Spinal cord (tissue), 9 donors: ENCODE measurements at regions not wholly inside any gene's neighbourhood (a gene's known extent, or its start where the extent isn't known, plus 50 kb on each side); places are given as distances from the start of the nearest gene placed in this dataset.

Source experiments
- DNase-seq, 6 donors: peaks; one replicate each; pipeline versions ENCODE4 v3.0.0 to v3.0.0-alpha.2; 2013 to 2015; ENCODE audit warnings: low spot score in 6 of 6, low read depth in 4 of 6
- H3K27ac ChIP-seq: one replicate; pipeline ENCODE4 v1.5.1; 2013; ENCODE audit warnings: low read depth, low read length, control low read depth
- H3K27me3 ChIP-seq: one replicate; pipeline ENCODE4 v1.6.1; 2013; ENCODE audit warnings: low read length; ENCODE audit not compliant: control insufficient read depth, insufficient read depth
- H3K36me3 ChIP-seq: one replicate; pipeline ENCODE4 v1.6.1; 2013; ENCODE audit warnings: low read length; ENCODE audit not compliant: control insufficient read depth, insufficient read depth
- H3K4me1 ChIP-seq: one replicate; pipeline ENCODE4 v1.6.1; 2013; ENCODE audit warnings: low read length; ENCODE audit not compliant: control insufficient read depth, insufficient read depth
- H3K4me3 ChIP-seq: one replicate; pipeline ENCODE4 v1.5.1; 2013; ENCODE audit warnings: low read depth, low read length, control low read depth
- H3K9me3 ChIP-seq: one replicate; pipeline ENCODE4 v1.6.1; 2013; ENCODE audit warnings: low read length; ENCODE audit not compliant: control insufficient read depth, insufficient read depth
- WGBS: methylation state at CpG from one replicate; pipeline ENCODE4 v1.1.5; 2013; ENCODE audit warnings: missing lambda C conversion rate; ENCODE audit not compliant: insufficient coverage; 5-methylcytosine and 5-hydroxymethylcytosine counted together
- donor health status: healthy.

DNA sequence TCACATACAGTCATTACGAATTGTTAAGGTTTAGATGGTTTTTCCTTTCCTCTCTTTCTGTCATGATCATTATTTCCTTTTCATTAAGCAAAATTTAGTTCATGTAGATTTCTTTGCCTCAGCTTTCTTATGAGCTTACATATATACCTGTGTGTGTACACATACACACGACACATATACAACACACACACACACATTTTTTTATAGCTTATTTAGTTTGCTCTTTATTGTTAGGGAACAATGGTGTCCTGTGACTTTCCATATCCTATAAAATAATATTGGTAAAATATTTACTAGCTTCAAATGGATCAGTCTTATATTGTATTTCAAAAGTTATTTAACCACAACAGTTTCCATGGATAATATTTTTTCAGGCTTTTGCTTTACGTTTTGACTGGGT is 840.7 kb downstream of the PCDH18 start:
- H3K27me3 ChIP-seq, result no peaks in the 10 kb centered on the region
- no peak for DNase-seq
- H3K4me1 ChIP-seq, result no peaks in the 10 kb centered on the region
- no peak overlapping the region for H3K27ac ChIP-seq
- H3K9me3 ChIP-seq, result no peaks in the 10 kb centered on the region
- WGBS, result no CpG with 5 or more reads among the region's 3 CpGs
- no peaks in the 10 kb centered on the region for H3K36me3 ChIP-seq
- no peak overlapping the region for H3K4me3 ChIP-seq

DNA sequence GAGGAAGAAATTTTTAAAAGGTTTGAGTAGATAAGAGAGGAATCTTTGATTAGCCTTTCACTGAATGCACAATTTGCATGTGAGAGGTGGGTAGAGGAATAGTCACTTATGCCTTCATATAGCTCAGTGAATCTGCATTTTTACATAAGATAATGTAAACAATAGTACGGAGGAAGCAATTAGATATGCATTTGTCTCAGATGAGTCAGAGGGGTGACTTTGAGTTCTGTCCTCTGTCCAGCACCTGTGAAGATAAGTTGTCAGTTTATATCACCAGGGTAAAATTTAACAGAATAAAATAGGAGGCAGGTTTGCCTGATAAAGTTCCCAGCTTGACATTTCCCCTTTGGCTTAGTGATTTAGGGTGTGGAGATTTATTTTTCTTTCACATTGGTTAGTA is 841.9 kb downstream of the PCDH18 start:
- no peaks in the 10 kb centered on the region for H3K36me3 ChIP-seq
- WGBS, result no CpG with 5 or more reads among the region's 1 CpG
- H3K4me1 ChIP-seq, result no peaks in the 10 kb centered on the region
- no peak overlapping the region for H3K4me3 ChIP-seq
- H3K27me3 ChIP-seq, result no peaks in the 10 kb centered on the region
- no peak overlapping the region for H3K27ac ChIP-seq
- H3K9me3 ChIP-seq, result no peaks in the 10 kb centered on the region
- no peak for DNase-seq

DNA sequence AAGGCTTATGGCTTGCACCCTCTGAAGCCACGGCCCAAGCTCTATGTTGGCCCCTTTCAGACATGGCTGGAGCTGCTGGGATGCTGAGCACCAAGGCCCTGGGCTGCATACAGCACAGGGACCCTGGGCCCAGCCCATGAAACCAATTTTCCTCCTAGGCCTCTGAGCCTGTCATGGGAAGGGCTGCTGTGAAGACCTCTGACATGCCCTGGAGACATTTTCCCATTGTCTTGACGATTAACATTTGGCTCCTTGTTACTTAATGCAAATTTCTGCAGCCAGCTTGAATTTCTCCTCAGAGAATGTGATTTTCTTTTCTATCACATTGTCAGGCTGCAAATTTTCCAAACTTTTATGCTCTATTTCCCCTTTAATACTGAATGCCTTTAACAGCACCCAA is 844.7 kb downstream of the PCDH18 start:
- Histone ChIP-seq H3K9me3 (no peaks in the 10 kb centered on the region), H3K27ac (no peak overlapping the region), H3K36me3 (no peaks in the 10 kb centered on the region), H3K27me3 (no peaks in the 10 kb centered on the region), H3K4me3 (no peak overlapping the region), H3K4me1 (no peaks in the 10 kb centered on the region)
- DNase-seq, result no peak
- 81% methylated on average over 2 of the region's 2 CpGs for WGBS

DNA sequence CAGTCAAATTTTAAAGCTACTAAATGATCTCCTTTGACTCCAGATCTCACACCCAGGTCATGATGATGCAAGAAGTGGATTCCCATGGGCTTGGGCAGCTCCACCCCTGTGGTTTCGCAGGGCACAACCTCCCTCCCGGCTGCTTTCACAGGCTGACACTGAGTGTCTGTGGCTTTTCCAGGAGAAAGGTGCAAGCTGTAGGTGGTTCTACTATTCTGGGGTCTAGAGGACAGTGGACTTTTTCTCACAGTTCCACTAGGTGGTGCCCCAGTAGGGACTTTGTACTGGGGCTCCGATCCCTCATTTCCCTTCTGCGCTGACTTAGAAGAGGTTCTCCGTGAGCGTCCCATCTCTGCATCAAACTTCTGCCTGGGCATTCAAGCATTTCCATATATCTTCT is 845.2 kb downstream of the PCDH18 start:
- Histone ChIP-seq H3K9me3 (no peaks in the 10 kb centered on the region), H3K27me3 (no peaks in the 10 kb centered on the region), H3K4me1 (no peaks in the 10 kb centered on the region), H3K27ac (no peak overlapping the region), H3K36me3 (no peaks in the 10 kb centered on the region), H3K4me3 (no peak overlapping the region)
- 97% methylated on average over 6 of the region's 6 CpGs for WGBS
- no peak for DNase-seq

DNA sequence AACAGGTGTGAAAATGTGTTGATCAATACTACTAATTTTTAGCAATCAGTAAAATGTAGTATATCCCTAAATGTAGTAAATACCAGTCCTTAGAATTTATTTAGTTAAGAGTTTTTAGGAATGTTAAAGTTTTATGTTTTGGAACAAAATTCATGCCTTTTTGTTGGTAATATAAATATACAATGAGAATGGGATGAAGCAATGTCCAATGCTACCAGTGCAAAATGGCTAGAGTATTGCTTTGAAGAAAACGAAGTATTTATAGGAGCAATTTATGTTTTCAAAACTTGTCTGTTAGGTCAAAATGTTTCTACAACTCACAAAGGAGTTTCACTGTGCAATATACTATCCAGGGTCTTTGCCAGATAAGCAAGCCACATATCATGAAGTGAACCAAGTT is 851.5 kb downstream of the PCDH18 start:
- H3K4me3 ChIP-seq, result no peak overlapping the region
- no peaks in the 10 kb centered on the region for H3K9me3 ChIP-seq
- H3K27me3 ChIP-seq, result no peaks in the 10 kb centered on the region
- no peak for DNase-seq
- no peaks in the 10 kb centered on the region for H3K36me3 ChIP-seq
- no CpG with 5 or more reads among the region's 1 CpG for WGBS
- H3K4me1 ChIP-seq, result no peaks in the 10 kb centered on the region
- H3K27ac ChIP-seq, result no peak overlapping the region

DNA sequence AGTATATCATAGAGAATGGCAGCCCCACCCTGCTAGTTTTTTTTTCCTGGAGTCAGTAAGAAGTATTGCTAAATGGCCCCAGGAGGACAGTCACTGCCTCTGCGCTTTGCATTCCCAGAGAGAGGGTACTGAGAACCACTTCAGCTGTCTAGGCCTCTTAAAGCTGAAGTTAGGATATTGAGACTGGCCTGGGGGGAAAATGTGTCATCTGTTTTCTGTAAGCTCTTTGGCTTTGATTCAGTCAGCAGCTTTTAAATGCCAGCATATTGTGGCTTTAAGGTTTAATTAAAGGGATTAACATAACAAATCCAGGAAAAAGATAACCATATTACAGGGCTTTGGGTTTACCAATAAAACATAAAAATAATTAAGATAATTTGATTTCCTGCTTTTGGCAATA is 852.0 kb downstream of the PCDH18 start:
- no peak overlapping the region for H3K4me3 ChIP-seq
- WGBS, result 40% methylated on average over 1 of the region's 1 CpG
- H3K36me3 ChIP-seq, result no peaks in the 10 kb centered on the region
- H3K9me3 ChIP-seq, result no peaks in the 10 kb centered on the region
- H3K27ac ChIP-seq, result no peak overlapping the region
- DNase-seq, result peak in 2 of 6 donors; percentile 59 to 80
- H3K27me3 ChIP-seq, result no peaks in the 10 kb centered on the region
- H3K4me1 ChIP-seq, result no peaks in the 10 kb centered on the region

DNA sequence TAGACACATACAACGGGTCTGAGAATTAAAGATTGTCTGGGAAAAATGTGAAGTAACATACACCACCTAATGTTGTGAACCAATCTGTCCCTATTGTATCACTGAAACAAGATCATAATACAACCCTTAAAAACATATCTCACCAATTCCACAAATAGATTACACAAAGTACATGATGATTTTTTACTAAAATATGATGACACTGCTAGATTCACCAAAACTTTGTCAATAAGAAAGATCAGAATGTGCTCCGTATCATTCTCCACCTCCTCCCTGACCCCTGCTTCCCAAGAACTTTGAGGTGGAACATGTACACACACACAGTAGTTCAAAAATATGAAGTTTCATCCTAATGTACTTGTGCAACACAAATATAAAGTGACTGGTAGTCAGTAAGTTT is 862.0 kb downstream of the PCDH18 start:
- no peaks in the 10 kb centered on the region for H3K27me3 ChIP-seq
- no peak overlapping the region for H3K4me3 ChIP-seq
- H3K36me3 ChIP-seq, result no peaks in the 10 kb centered on the region
- no peaks in the 10 kb centered on the region for H3K9me3 ChIP-seq
- no CpG with 5 or more reads among the region's 2 CpGs for WGBS
- no peak for DNase-seq
- no peak overlapping the region for H3K27ac ChIP-seq
- H3K4me1 ChIP-seq, result no peaks in the 10 kb centered on the region

DNA sequence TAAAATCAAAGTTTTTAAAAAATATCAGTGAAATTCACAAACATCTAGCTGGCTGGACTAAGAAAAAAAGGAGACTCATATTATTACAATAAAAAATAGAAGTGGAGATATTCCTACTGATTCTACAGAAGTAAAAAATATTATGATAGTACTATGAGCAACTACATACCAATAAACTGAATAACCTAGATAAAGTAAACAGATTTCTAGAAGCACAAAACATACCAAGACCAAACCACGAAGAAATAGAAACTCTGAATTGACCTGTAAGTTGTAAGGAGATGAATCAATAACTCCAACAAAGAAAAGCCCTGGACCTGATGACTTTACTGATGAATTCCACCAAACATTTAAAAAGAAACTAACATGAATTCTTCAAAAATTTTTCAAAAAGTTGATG is 867.3 kb downstream of the PCDH18 start:
- no CpG with 5 or more reads among the region's 1 CpG for WGBS
- no peaks in the 10 kb centered on the region for H3K9me3 ChIP-seq
- no peak for DNase-seq
- H3K27ac ChIP-seq, result no peak overlapping the region
- no peak overlapping the region for H3K4me3 ChIP-seq
- H3K4me1 ChIP-seq, result no peaks in the 10 kb centered on the region
- no peaks in the 10 kb centered on the region for H3K36me3 ChIP-seq
- H3K27me3 ChIP-seq, result no peaks in the 10 kb centered on the region

DNA sequence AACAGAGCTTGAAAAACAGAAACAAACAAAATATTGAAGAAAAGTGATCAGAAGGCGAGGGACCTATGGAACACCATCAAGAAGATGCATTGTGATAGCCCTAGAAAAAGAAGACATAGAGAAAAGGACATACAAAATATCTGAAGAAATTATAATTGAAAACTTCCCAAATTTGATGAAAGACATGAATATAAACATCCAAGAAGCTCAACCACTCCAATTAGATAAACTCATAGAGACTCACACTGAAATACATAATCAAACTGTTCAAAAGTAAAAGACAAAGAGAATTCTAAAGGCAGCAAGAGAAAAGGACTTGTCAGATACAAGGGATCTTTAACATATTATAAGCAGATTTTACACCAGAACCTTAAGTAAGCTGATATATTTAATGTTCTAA is 869.8 kb downstream of the PCDH18 start:
- Histone ChIP-seq H3K4me3 (no peak overlapping the region), H3K27ac (no peak overlapping the region), H3K36me3 (no peaks in the 10 kb centered on the region), H3K9me3 (no peaks in the 10 kb centered on the region), H3K4me1 (no peaks in the 10 kb centered on the region), H3K27me3 (no peaks in the 10 kb centered on the region)
- DNase-seq, result no peak
- no CpG with 5 or more reads among the region's 1 CpG for WGBS

DNA sequence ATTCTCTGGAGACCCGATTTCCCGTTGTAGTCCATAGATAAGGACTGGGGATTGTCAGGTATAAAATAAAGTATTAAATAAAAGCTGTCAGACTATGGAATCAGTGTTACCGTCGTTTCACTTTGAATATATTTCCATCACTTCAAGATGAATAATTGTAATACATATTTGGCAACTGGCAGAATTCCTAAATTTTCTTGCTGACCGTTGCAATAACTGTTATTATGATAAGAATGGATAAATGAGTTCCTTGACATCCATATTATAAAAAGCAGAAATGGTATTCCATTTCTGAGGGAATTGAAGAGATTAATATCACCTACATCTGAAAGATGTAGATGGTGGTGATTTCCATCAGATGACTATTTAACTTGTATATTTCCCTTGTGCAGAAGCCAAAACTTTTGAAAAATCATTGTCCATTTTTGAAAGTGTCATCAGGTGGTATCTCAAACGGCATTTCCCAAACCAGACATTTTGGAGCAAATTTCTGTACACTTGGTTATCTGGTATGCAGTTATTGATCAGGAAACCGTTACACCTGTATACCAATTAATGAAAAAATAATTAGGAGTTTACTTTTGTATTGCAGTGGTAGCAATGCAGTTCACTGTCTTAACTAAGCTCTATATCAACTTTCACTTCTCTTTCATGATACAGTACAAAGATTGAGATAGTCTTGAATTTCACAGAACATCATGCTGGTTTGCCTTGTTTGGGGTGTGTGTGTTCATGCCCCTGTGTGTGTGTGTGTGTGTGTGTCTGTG is 878.5 kb downstream of the PCDH18 start:
- no CpG with 5 or more reads among the region's 7 CpGs for WGBS
- no peak overlapping the region for H3K27ac ChIP-seq
- DNase-seq, result no peak
- no peaks in the 10 kb centered on the region for H3K27me3 ChIP-seq
- no peaks in the 10 kb centered on the region for H3K36me3 ChIP-seq
- no peaks in the 10 kb centered on the region for H3K9me3 ChIP-seq
- H3K4me1 ChIP-seq, result no peaks in the 10 kb centered on the region
- H3K4me3 ChIP-seq, result no peak overlapping the region
